Stimulated activated CD4-positive, alpha-beta T cell treated with anti-CD3 and anti-CD28 coated beads, Interleukin-1b, Interleukin-23, amount 100 ng/mL, for 48 hours (primary cell): ENCODE measurements at regions not wholly inside any gene's neighbourhood (a gene's known extent, or its start where the extent isn't known, plus 50 kb on each side); places are given as distances from the start of the nearest gene placed in this dataset.
"Not testable (repeated sequence)": the region's sequence is repeated elsewhere in the genome, so short reads cannot be mapped to it uniquely, and the experiment has no call there.

Experiments
- DNase-seq: peaks from one replicate; pipeline ENCODE4 v3.0.0-alpha.2; 2020

DNA sequence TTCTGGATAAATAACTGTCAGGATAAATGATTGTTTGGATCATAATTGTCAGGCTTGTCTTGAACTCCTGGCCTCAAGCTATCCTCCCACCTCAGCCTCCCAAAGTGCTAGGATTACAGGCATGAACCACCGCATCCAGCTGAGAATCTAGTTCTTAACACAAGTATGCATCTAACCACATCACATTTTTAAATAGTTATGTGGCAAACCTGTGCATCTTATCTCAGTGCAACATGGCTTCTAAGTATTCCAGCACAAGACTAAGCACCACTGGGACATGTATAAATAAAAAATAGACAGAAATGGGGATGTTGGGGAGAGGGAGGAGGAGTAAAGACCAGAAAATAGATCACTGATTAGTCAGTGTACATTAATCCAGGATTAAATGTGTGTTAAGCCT lies 74.7 kb upstream of the TBL1X start:
- no peak for DNase-seq

DNA sequence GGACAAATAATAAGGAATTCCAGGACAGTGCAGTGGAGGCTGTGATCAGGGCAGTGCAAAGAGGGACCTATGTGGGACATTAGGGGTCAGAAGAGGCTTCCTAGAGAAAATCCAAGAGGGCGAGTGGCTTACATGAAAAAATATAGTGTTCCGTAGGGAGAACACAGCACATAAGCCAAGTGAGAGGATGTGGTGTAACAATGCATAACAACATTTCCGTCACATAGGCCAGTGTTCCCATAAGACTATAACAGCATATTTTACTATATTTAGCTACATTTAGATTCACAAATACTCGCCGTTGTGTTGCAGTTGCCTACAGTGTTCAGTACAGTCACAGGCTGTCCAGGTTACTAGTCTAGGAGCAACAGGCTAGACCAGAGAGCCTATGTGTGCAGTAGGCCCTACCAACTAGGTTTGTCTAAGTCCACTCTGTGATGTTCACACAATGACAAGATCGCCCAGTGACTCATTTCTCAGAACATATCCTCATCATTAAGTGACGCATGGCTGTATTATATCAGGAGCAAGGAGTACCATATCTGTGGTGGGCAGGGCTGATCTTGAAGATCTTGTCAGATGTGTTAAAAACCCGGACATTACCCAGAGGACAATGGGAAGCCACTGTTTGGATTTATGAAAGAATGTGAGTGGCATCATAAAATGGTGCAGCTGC lies 74.0 kb upstream of the TBL1X start:
- DNase-seq, result no peak

GRCh38 chrX:9392445-9392844 lies 72.4 kb upstream of the TBL1X start:
- no peak for DNase-seq

GRCh38 chrX:9393571-9393970 lies 71.3 kb upstream of the TBL1X start:
- no peak for DNase-seq

- DNase-seq, result no peak
These were observed 70.6 kb upstream of the TBL1X start for GRCh38 chrX:9394212-9394611.

DNA sequence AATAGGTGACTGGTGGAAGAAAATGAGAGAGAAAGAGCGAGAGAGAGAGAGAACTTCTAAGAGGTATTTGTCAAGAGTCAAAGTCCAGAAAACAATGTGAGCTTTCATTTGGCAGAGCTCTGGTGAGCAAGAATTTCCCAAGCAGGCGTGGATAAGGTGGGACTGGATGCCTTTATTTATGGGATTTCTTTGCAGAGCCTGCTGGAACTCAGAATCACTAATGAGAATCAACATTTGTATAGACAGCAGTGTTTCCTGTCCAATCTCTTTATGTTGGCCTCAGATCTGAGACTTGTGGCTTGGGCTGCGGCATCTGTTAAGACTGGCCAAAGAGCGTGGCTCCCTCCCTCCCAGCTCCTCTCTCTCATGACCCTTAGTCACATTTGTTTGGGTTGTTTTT lies 67.9 kb upstream of the TBL1X start:
- DNase-seq, result no peak

DNA sequence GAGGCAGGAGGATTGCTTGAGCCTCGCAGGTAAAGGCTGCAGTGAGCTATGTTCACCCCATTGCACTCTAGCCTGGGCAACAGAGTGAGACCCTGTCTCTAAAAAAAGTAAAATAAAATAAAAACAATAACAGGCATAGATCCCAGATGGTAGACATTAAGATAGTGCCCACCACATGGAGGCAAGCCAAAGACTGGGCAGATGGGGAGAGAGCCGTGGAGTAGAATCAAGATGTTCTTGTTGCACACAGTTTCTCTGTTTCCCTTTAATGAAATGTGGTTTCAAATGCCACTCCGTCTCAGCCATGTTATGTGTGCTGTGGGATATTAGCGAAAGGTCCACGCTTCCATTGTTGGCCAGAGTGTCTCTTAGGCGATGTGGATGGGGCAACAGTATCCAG lies 63.8 kb upstream of the TBL1X start:
- no peak for DNase-seq

GRCh38 chrX:9403374-9403773 lies 61.5 kb upstream of the TBL1X start:
- no peak for DNase-seq

- DNase-seq, result not testable (repeated sequence)
These were observed 59.2 kb upstream of the TBL1X start for GRCh38 chrX:9405635-9406034.

GRCh38 chrX:9410889-9411288 lies 54.0 kb upstream of the TBL1X start:
- not testable (repeated sequence) for DNase-seq

- DNase-seq, result not testable (repeated sequence)
These were observed 53.2 kb upstream of the TBL1X start for GRCh38 chrX:9411682-9412081.

DNA sequence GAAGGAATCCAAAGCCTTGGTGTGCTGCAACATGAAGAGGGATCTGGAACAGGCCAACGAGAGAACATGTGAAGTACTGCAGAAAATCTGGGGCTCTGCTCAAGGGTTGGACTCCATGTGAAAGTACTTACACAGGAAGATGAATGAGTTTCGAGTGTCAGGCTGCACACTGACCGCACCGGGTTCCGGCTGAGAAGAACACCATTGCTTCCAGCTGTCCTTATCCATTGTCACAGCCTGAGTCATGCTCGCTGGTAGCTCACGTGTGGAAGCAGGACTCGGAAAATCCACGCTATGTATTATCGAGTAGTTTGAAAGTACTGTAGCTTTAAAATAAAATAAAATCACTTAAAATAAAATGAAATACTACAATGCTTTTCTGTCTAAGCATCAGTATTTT lies 50.4 kb upstream of the TBL1X start:
- no peak for DNase-seq
